Peyer's patch (tissue), 4 donors: ENCODE measurements at regions not wholly inside any gene's neighbourhood (a gene's known extent, or its start where the extent isn't known, plus 50 kb on each side); places are given as distances from the start of the nearest gene placed in this dataset.

Experiments used
- DNase-seq, 3 donors: peaks; one replicate each; pipeline ENCODE4 v3.0.0-alpha.2; 2017 to 2019
- H3K27ac ChIP-seq, 4 donors: fragments of 200-600 bp; sonication (generic); one replicate each; pipeline ENCODE4 v1.5.1; 2016 to 2019
- H3K27me3 ChIP-seq, 2 donors: fragments of 200-600 bp; sonication (generic); one replicate each; pipeline ENCODE4 v1.5.1; 2019
- H3K36me3 ChIP-seq, 3 donors: fragments of 200-600 bp; sonication (generic); one replicate each; pipeline ENCODE4 v1.5.1; 2016 to 2019
- H3K4me1 ChIP-seq, 4 donors: fragments of 200-600 bp; sonication (generic); one replicate each; pipeline ENCODE4 v1.5.1; 2016 to 2019
- H3K4me3 ChIP-seq, 4 donors: fragments of 200-600 bp; sonication (generic); 1 replicate in 3 of 4; 2 replicates in 1 of 4; pipeline ENCODE4 v1.5.1; 2016 to 2019; ENCODE audit warnings: mild to moderate bottlenecking in 1 of 4
- H3K9me3 ChIP-seq, 4 donors: fragments of 200-600 bp; sonication (generic); one replicate each; pipeline ENCODE4 v1.5.1; 2016 to 2019; ENCODE audit warnings: mild to moderate bottlenecking in 1 of 4
- POLR2A ChIP-seq, 2 donors: fragments of 450-650 bp; IDR thresholded peaks; one replicate each; pipeline ENCODE4 v1.5.1; 2017; ENCODE audit warnings: antibody characterized with exemption in 2 of 2, mild to moderate bottlenecking in 2 of 2, moderate library complexity in 2 of 2
- TF ChIP-seq, protein P1 (sequence below), 6 experiments: fragments of 450-650 bp in 4 of 6; fragments of 200-600 bp in 2 of 6; sonication (generic) in 1 of 6; IDR thresholded peaks; one replicate each; pipeline ENCODE4 v1.5.1; 2017 to 2019; ENCODE audit warnings: antibody characterized with exemption in 6 of 6, mild to moderate bottlenecking in 3 of 6, moderate library complexity in 1 of 6

DNA sequence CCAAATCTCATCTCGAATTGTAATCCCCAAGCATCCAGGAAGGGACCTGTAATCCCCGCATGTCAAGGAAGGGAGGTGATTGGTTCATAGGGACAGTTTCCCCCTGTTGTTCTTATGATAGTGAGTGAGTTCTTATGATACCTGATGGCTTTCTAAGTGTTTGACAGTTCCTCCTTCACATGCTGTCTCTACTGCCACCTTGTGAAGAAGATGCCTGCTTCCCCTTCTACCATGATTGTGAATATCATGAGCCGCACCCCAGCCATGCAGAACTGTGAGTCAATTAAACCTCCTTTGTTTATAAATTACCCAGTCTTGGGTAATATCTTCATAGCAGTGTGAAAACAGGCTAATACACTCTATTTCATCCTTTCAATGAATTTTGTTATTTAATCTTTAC, 446.7 kb downstream of the RNF144A start:
- no peak for TF ChIP-seq POLR2A (IDR thresholded peaks at IDR 0.05)
- H3K4me1 ChIP-seq = no peaks in the 10 kb centered on the region
- no peaks in the 10 kb centered on the region for H3K9me3 ChIP-seq
- no peak for DNase-seq
- H3K4me3 ChIP-seq = no peak overlapping the region
- H3K27me3 ChIP-seq = no peaks in the 10 kb centered on the region
- H3K36me3 ChIP-seq = no peaks in the 10 kb centered on the region
- H3K27ac ChIP-seq = no peak overlapping the region

DNA sequence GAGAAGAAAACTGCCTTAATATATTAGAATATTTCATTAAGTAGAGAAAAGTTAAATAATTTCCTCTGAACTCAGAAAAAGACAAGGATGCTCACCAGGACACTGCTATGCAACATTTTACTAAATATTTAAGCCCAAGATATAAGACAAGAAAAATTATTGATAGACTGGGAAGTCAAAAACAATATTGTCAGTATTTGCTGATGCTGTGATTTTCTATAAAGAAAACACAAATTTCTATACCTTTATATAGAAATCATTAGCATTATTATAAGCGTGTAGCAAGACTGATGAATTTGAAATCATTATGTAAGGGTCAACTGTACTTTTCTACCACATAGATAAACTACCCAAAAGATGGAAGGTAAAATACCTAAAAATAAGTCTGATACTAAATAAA, 451.0 kb downstream of the RNF144A start:
- Histone ChIP-seq H3K27me3 (no peaks in the 10 kb centered on the region), H3K4me1 (no peaks in the 10 kb centered on the region), H3K4me3 (no peak overlapping the region), H3K27ac (no peak overlapping the region), H3K9me3 (no peaks in the 10 kb centered on the region), H3K36me3 (no peaks in the 10 kb centered on the region)
- DNase-seq = no peak
- no peak for TF ChIP-seq POLR2A (IDR thresholded peaks at IDR 0.05)
- TF ChIP-seq, protein P1, sequence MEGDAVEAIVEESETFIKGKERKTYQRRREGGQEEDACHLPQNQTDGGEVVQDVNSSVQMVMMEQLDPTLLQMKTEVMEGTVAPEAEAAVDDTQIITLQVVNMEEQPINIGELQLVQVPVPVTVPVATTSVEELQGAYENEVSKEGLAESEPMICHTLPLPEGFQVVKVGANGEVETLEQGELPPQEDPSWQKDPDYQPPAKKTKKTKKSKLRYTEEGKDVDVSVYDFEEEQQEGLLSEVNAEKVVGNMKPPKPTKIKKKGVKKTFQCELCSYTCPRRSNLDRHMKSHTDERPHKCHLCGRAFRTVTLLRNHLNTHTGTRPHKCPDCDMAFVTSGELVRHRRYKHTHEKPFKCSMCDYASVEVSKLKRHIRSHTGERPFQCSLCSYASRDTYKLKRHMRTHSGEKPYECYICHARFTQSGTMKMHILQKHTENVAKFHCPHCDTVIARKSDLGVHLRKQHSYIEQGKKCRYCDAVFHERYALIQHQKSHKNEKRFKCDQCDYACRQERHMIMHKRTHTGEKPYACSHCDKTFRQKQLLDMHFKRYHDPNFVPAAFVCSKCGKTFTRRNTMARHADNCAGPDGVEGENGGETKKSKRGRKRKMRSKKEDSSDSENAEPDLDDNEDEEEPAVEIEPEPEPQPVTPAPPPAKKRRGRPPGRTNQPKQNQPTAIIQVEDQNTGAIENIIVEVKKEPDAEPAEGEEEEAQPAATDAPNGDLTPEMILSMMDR (IDR thresholded peaks at IDR 0.05) = no peak

DNA sequence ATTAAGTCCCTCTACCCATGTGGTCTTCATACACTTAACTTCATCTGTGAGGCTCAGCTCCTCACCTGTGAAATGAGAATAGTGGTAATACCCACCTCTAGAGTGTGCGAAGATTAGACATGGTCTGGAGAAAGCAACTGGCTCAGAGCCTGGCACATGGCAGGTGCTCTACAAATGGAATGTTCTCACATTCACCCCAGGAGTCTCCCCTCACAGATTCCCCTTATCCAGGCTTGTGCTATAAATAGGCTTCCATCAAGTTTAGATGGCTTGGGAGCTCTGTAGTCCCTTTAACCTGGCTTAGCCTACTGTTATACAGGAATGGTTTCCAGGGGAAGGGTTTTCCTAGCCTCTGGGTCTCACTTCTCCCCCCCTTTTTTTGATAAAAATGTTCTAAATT, 455.9 kb downstream of the RNF144A start:
- Histone ChIP-seq H3K27ac (no peak overlapping the region), H3K9me3 (no peaks in the 10 kb centered on the region), H3K4me1 (no peaks in the 10 kb centered on the region), H3K27me3 (no peaks in the 10 kb centered on the region), H3K36me3 (no peaks in the 10 kb centered on the region), H3K4me3 (no peak overlapping the region)
- DNase-seq = no peak
- no peak for TF ChIP-seq POLR2A (IDR thresholded peaks at IDR 0.05)
- TF ChIP-seq, protein P1 (IDR thresholded peaks at IDR 0.05) = no peak

DNA sequence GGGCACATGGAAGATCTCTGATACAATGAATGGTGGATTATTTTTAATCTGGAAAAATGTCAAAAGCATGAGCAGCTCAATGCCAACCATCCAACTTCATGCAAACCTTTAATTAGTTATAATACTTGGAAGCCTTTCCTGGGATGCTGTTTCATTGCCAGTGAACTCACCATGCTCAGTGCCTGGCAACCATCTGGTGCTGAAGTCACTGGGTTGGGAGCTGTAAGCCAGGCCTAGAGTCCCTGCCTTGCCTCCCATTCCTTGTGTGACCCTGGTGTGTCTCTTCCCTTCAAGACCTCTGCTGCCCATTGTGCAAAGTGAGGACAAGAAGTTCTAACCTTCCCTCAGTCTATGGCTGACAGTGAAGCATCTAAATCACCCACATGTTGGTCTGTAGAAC, 458.7 kb downstream of the RNF144A start:
- Histone ChIP-seq H3K4me1 (no peaks in the 10 kb centered on the region), H3K4me3 (no peak overlapping the region), H3K27ac (no peak overlapping the region), H3K36me3 (no peaks in the 10 kb centered on the region), H3K27me3 (no peaks in the 10 kb centered on the region), H3K9me3 (no peaks in the 10 kb centered on the region)
- DNase-seq = no peak
- TF ChIP-seq POLR2A (IDR thresholded peaks at IDR 0.05) = no peak
- TF ChIP-seq, protein P1 (IDR thresholded peaks at IDR 0.05) = no peak

DNA sequence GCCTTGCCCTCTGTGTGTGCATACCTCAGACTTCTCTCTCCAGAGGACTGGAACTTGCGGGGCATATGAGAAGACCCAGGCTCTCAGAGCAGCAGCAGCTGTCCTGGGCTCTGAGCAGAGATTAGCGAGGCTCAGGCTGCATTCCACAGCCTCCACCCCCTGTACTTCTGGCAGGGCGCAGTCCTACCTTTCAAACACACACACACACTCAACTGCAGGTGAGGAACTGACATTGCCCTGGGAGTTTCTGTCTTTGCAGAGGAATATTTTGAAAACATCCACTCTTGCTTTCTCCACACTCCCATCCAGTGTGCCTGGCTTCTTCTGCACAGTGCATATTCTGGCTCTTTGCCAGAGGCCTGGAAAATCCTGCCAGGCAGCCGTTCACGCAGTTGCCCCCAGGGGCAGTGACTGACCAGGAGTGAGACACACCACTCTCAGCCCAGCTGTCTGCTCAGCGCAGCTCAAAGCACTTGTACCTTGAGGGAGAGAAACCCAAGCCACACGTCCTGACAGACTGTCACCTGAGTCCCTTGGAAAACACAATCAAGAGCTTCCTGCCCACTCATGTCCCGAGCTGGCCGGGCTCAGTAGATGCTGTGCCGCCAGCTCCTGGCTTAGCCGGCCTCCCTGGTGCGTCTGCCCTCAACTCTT, 460.8 kb downstream of the RNF144A start:
- no peak overlapping the region for H3K27ac ChIP-seq

DNA sequence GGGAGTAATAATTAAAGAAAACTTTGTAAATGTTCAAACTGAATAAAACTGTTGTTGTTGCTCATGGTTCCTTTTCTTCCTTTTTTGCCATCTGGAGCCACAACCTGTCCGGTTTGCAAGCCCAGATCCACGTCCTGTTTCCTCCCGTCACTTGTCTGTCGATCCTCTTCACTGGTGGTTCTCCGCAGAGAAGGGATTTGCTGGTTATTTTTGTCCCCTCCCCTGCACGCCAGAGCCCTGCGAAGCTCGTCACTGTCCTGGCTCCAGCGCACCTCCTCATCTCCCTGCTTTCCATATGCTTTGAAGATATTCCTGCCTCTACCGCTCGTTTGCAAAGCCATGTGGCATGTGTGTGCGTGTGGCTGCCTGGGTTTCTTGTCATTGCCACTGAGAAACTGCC, 461.4 kb downstream of the RNF144A start:
- H3K27ac ChIP-seq = no peak overlapping the region
- TF ChIP-seq POLR2A (IDR thresholded peaks at IDR 0.05) = no peak
- TF ChIP-seq, protein P1 (IDR thresholded peaks at IDR 0.05) = no peak

More for the DNA sequence above, 460.8 kb downstream of the RNF144A start:
- DNase-seq = no peak
- no peaks in the 10 kb centered on the region for H3K27me3 ChIP-seq
- no peak overlapping the region for H3K4me3 ChIP-seq
- H3K4me1 ChIP-seq = no peaks in the 10 kb centered on the region
- H3K9me3 ChIP-seq = no peaks in the 10 kb centered on the region
- no peak for TF ChIP-seq POLR2A (IDR thresholded peaks at IDR 0.05)
- TF ChIP-seq, protein P1 (IDR thresholded peaks at IDR 0.05) = no peak
- H3K36me3 ChIP-seq = no peaks in the 10 kb centered on the region

More for the DNA sequence above, 461.4 kb downstream of the RNF144A start:
- no peak for DNase-seq
- Histone ChIP-seq H3K4me1 (no peaks in the 10 kb centered on the region), H3K36me3 (no peaks in the 10 kb centered on the region), H3K4me3 (no peak overlapping the region), H3K27me3 (no peaks in the 10 kb centered on the region), H3K9me3 (no peaks in the 10 kb centered on the region)
